ENCODE measurements at regions not wholly inside any gene's neighbourhood (a gene's known extent, or its start where the extent isn't known, plus 50 kb on each side); places are given as distances from the start of the nearest gene placed in this dataset.

GRCh38 chr13:58187881-58188280, 556.3 kb downstream of the PCDH17 start:
- no peak for DNase-seq (ENCODE audit: low read depth, low spot score)

- DNase-seq (ENCODE audit: low read depth, low spot score): no peak
Measured at GRCh38 chr13:58190577-58190976, 559.0 kb downstream of the PCDH17 start.

- DNase-seq (ENCODE audit: low read depth, low spot score): no peak
Measured at GRCh38 chr13:58191754-58192153, 560.2 kb downstream of the PCDH17 start.

- DNase-seq (ENCODE audit: low read depth, low spot score): no peak
Measured at GRCh38 chr13:58202099-58202498, 570.6 kb downstream of the PCDH17 start.

GRCh38 chr13:58207501-58207900, 576.0 kb downstream of the PCDH17 start:
- DNase-seq (ENCODE audit: low read depth, low spot score): no peak

- no peak for DNase-seq (ENCODE audit: low read depth, low spot score)
Measured at GRCh38 chr13:58235454-58235853, 603.9 kb downstream of the PCDH17 start.

GRCh38 chr13:58238972-58239773, 607.6 kb downstream of the PCDH17 start:
- no peak for DNase-seq (ENCODE audit: low read depth, low spot score)

GRCh38 chr13:58239774-58240268, 608.3 kb downstream of the PCDH17 start:
- no peak for DNase-seq (ENCODE audit: low read depth, low spot score)

- no peak for DNase-seq (ENCODE audit: low read depth, low spot score)
Measured at GRCh38 chr13:58247080-58247479, 615.5 kb downstream of the PCDH17 start.

- no peak for DNase-seq (ENCODE audit: low read depth, low spot score)
Measured at GRCh38 chr13:58254943-58255342, 623.4 kb downstream of the PCDH17 start.

GRCh38 chr13:58266271-58266670, 634.7 kb downstream of the PCDH17 start:
- DNase-seq (ENCODE audit: low read depth, low spot score): no peak

- no peak for DNase-seq (ENCODE audit: low read depth, low spot score)
Measured at GRCh38 chr13:58298556-58299135, 667.1 kb downstream of the PCDH17 start.

- no peak for DNase-seq (ENCODE audit: low read depth, low spot score)
Measured at GRCh38 chr13:58300224-58300623, 668.7 kb downstream of the PCDH17 start.

- no peak for DNase-seq (ENCODE audit: low read depth, low spot score)
Measured at GRCh38 chr13:58300974-58301681, 669.6 kb downstream of the PCDH17 start.

- DNase-seq (ENCODE audit: low read depth, low spot score): no peak
Measured at GRCh38 chr13:58302349-58302748, 670.8 kb downstream of the PCDH17 start.

GRCh38 chr13:58306062-58306461, 674.5 kb downstream of the PCDH17 start:
- DNase-seq (ENCODE audit: low read depth, low spot score): no peak

- no peak for DNase-seq (ENCODE audit: low read depth, low spot score)
Measured at GRCh38 chr13:58313219-58313618, 681.7 kb downstream of the PCDH17 start.

GRCh38 chr13:58318495-58319167, 687.1 kb downstream of the PCDH17 start:
- DNase-seq (ENCODE audit: low read depth, low spot score): no peak

- DNase-seq (ENCODE audit: low read depth, low spot score): no peak
Measured at GRCh38 chr13:58324161-58324560, 692.6 kb downstream of the PCDH17 start.

- DNase-seq (ENCODE audit: low read depth, low spot score): no peak
Measured at GRCh38 chr13:58329746-58330145, 698.2 kb downstream of the PCDH17 start.

GRCh38 chr13:58340895-58341294, 709.4 kb downstream of the PCDH17 start:
- no peak for DNase-seq (ENCODE audit: low read depth, low spot score)

- no peak for DNase-seq (ENCODE audit: low read depth, low spot score)
Measured at GRCh38 chr13:58341318-58341717, 709.8 kb downstream of the PCDH17 start.

All from smooth muscle cell of the brain vasculature (primary cell).